ENCODE measurements at regions not wholly inside any gene's neighbourhood (a gene's known extent, or its start where the extent isn't known, plus 50 kb on each side); places are given as distances from the start of the nearest gene placed in this dataset.

- H3K23ac ChIP-seq (ENCODE audit: low read depth, low read length), result no peak overlapping the region
- no peak overlapping the region for H2AK5ac ChIP-seq (ENCODE audit: low read depth, low read length)
- dilution Hi-C loops (cut with HindIII; ENCODE audit: low sequenced_read_pairs, unreplicated experiment) (no loop called here), intact Hi-C loops (cut with micrococcal nuclease) (no loop called here), in situ Hi-C loops (cut with MboI; ENCODE audit: low sequenced_read_pairs) (no loop called here)
- H3K79me1 ChIP-seq (ENCODE audit: low read depth in 1 of 2, low read length in 2 of 2), result no peaks in the 10 kb centered on the region
- H3K56ac ChIP-seq (ENCODE audit: extremely low read depth, insufficient read depth, low read length), result no peak overlapping the region
- H2BK15ac ChIP-seq (ENCODE audit: low read depth, low read length), result no peak overlapping the region
- H4K8ac ChIP-seq (ENCODE audit: low read depth in 2 of 2, low read length in 2 of 2), result no peak overlapping the region
- ATAC-seq (ENCODE audit: low read depth) (peak; percentile 99), DNase-seq (peak; percentile 67)
- WGBS, 2 experiments (ENCODE audit: extremely low coverage in 2 of 2, insufficient read length in 1 of 2), result no CpG with 5 or more reads among the region's 2 CpGs
- no peaks in the 10 kb centered on the region for H3K27me3 ChIP-seq (ENCODE audit: control insufficient read depth, insufficient read depth, low read length)
- H3K4me1 ChIP-seq (ENCODE audit: control insufficient read depth, insufficient read depth, low read length), result no peaks in the 10 kb centered on the region
- no peaks in the 10 kb centered on the region for H3K9me3 ChIP-seq (ENCODE audit: control insufficient read depth, insufficient read depth, low read length)
- no peaks in the 10 kb centered on the region for H3K36me3 ChIP-seq (ENCODE audit: control insufficient read depth, insufficient read depth, low read length)
- no peak overlapping the region for H4K91ac ChIP-seq (ENCODE audit: insufficient read depth, low read depth, low read length)
- H2BK120ac ChIP-seq (ENCODE audit: low read depth, low read length), result no peak overlapping the region
- no peak overlapping the region for H3K4me2 ChIP-seq (ENCODE audit: low read depth, low read length)
- no peak overlapping the region for H3K4me3 ChIP-seq (ENCODE audit: insufficient read depth, low read depth, low read length)
- H2AK9ac ChIP-seq (replicated peaks; ENCODE audit: low read depth, low read length, poor library complexity), result no peak overlapping the region
- H2BK20ac ChIP-seq (ENCODE audit: low read depth, low read length), result no peak overlapping the region
- H3K27ac ChIP-seq (ENCODE audit: insufficient read depth, low read length), result no peak overlapping the region
- ChIA-PET CTCF (no interaction called here), POLR2A (ENCODE audit: unreplicated experiment) (no interaction called here)
- H3K9ac ChIP-seq (ENCODE audit: low read depth, low read length), result no peak overlapping the region
- no peak overlapping the region for H3K14ac ChIP-seq (replicated peaks; ENCODE audit: low read depth, low read length)
- H2BK5ac ChIP-seq (ENCODE audit: low read depth, low read length, poor library complexity, severe bottlenecking), result no peak overlapping the region
- no peak for TF ChIP-seq BHLHE40 (IDR thresholded peaks at IDR 0.05; ENCODE audit: low read depth, low read length)
- no peak for TF ChIP-seq FOS (IDR thresholded peaks at IDR 0.05; ENCODE audit: low read depth, low read length)
- TF ChIP-seq MAFK (IDR thresholded peaks at IDR 0.05; ENCODE audit: low read depth, low read length), result peak; percentile 64
- TF ChIP-seq NFE2L2 (IDR thresholded peaks at IDR 0.05; ENCODE audit: low read depth, low read length), result no peak
- H3K18ac ChIP-seq (ENCODE audit: low read depth, low read length), result no peak overlapping the region
- H2AFZ ChIP-seq (replicated peaks; ENCODE audit: low read length, poor library complexity), result no peak overlapping the region
- H4K5ac ChIP-seq (ENCODE audit: low read depth, low read length), result no peak overlapping the region
- no peaks in the 10 kb centered on the region for H4K20me1 ChIP-seq (ENCODE audit: insufficient read depth, low read length)
- no peaks in the 10 kb centered on the region for H3K9me1 ChIP-seq (ENCODE audit: insufficient read depth, low read length)
- no TSS peak for BruUV-seq (replicated peaks)
- no peak overlapping the region for H3K4ac ChIP-seq (ENCODE audit: low read depth, low read length)
Observed at GRCh38 chr11:95419915-95420314, 188.9 kb upstream of the SESN3 start.

Measured in IMR-90 (cell line).